ENCODE measurements at regions not wholly inside any gene's neighbourhood (a gene's known extent, or its start where the extent isn't known, plus 50 kb on each side); places are given as distances from the start of the nearest gene placed in this dataset.

DNA sequence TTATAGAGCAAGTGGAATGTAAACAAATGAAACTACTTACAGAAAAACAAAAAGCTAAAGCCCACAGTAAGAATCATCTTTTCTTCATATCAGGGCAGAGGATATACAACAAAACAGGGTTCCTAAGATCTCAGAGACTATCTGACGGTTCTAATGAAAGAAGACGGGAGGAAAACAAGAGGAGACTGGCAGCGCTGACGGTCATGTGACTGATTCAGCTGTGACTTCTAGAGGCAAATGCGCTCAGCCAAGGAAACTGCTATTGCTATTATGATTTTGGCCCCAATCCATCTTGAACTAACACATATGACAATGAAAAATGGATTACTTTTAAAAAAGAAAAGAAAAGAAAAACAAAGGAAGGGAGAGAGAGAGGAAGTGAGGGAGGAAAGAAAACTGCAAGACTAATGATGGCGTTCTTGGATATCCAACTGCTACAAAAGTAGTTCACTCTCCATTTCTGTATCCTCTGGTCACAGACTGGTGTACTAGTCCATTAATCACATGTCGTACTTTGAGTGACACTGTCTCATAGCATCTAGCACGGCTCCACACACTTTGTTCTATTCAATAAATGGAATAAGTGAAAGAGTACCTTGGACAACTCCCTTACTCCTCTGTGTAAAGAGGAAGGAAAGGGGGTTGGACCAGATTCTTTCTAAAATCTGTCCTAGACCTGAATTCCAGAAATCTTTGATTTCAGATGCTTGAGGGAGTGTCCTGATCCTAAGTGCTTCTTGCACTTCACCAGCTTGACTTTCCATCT is 119.3 kb downstream of the DAD1 start:
- no peak for TF ChIP-seq SIRT6 (IDR thresholded peaks at IDR 0.05; ENCODE audit: low read length)
- TF ChIP-seq FOSL1 (IDR thresholded peaks at IDR 0.05; ENCODE audit: insufficient read depth, low read depth, low read length) = no peak
- no peak for TF ChIP-seq KDM5A (IDR thresholded peaks at IDR 0.05; ENCODE audit: low read length)
- TF ChIP-seq, protein P1, sequence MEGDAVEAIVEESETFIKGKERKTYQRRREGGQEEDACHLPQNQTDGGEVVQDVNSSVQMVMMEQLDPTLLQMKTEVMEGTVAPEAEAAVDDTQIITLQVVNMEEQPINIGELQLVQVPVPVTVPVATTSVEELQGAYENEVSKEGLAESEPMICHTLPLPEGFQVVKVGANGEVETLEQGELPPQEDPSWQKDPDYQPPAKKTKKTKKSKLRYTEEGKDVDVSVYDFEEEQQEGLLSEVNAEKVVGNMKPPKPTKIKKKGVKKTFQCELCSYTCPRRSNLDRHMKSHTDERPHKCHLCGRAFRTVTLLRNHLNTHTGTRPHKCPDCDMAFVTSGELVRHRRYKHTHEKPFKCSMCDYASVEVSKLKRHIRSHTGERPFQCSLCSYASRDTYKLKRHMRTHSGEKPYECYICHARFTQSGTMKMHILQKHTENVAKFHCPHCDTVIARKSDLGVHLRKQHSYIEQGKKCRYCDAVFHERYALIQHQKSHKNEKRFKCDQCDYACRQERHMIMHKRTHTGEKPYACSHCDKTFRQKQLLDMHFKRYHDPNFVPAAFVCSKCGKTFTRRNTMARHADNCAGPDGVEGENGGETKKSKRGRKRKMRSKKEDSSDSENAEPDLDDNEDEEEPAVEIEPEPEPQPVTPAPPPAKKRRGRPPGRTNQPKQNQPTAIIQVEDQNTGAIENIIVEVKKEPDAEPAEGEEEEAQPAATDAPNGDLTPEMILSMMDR (IDR thresholded peaks at IDR 0.05; ENCODE audit: control extremely low read depth in 1 of 3, insufficient read depth in 1 of 3, low read depth in 1 of 3, low read length in 3 of 3) = no peak
- TF ChIP-seq POLR2A (IDR thresholded peaks at IDR 0.05; ENCODE audit: control extremely low read depth in 1 of 2, low read depth in 2 of 2, low read length in 2 of 2) = no peak
- TF ChIP-seq, protein P2, sequence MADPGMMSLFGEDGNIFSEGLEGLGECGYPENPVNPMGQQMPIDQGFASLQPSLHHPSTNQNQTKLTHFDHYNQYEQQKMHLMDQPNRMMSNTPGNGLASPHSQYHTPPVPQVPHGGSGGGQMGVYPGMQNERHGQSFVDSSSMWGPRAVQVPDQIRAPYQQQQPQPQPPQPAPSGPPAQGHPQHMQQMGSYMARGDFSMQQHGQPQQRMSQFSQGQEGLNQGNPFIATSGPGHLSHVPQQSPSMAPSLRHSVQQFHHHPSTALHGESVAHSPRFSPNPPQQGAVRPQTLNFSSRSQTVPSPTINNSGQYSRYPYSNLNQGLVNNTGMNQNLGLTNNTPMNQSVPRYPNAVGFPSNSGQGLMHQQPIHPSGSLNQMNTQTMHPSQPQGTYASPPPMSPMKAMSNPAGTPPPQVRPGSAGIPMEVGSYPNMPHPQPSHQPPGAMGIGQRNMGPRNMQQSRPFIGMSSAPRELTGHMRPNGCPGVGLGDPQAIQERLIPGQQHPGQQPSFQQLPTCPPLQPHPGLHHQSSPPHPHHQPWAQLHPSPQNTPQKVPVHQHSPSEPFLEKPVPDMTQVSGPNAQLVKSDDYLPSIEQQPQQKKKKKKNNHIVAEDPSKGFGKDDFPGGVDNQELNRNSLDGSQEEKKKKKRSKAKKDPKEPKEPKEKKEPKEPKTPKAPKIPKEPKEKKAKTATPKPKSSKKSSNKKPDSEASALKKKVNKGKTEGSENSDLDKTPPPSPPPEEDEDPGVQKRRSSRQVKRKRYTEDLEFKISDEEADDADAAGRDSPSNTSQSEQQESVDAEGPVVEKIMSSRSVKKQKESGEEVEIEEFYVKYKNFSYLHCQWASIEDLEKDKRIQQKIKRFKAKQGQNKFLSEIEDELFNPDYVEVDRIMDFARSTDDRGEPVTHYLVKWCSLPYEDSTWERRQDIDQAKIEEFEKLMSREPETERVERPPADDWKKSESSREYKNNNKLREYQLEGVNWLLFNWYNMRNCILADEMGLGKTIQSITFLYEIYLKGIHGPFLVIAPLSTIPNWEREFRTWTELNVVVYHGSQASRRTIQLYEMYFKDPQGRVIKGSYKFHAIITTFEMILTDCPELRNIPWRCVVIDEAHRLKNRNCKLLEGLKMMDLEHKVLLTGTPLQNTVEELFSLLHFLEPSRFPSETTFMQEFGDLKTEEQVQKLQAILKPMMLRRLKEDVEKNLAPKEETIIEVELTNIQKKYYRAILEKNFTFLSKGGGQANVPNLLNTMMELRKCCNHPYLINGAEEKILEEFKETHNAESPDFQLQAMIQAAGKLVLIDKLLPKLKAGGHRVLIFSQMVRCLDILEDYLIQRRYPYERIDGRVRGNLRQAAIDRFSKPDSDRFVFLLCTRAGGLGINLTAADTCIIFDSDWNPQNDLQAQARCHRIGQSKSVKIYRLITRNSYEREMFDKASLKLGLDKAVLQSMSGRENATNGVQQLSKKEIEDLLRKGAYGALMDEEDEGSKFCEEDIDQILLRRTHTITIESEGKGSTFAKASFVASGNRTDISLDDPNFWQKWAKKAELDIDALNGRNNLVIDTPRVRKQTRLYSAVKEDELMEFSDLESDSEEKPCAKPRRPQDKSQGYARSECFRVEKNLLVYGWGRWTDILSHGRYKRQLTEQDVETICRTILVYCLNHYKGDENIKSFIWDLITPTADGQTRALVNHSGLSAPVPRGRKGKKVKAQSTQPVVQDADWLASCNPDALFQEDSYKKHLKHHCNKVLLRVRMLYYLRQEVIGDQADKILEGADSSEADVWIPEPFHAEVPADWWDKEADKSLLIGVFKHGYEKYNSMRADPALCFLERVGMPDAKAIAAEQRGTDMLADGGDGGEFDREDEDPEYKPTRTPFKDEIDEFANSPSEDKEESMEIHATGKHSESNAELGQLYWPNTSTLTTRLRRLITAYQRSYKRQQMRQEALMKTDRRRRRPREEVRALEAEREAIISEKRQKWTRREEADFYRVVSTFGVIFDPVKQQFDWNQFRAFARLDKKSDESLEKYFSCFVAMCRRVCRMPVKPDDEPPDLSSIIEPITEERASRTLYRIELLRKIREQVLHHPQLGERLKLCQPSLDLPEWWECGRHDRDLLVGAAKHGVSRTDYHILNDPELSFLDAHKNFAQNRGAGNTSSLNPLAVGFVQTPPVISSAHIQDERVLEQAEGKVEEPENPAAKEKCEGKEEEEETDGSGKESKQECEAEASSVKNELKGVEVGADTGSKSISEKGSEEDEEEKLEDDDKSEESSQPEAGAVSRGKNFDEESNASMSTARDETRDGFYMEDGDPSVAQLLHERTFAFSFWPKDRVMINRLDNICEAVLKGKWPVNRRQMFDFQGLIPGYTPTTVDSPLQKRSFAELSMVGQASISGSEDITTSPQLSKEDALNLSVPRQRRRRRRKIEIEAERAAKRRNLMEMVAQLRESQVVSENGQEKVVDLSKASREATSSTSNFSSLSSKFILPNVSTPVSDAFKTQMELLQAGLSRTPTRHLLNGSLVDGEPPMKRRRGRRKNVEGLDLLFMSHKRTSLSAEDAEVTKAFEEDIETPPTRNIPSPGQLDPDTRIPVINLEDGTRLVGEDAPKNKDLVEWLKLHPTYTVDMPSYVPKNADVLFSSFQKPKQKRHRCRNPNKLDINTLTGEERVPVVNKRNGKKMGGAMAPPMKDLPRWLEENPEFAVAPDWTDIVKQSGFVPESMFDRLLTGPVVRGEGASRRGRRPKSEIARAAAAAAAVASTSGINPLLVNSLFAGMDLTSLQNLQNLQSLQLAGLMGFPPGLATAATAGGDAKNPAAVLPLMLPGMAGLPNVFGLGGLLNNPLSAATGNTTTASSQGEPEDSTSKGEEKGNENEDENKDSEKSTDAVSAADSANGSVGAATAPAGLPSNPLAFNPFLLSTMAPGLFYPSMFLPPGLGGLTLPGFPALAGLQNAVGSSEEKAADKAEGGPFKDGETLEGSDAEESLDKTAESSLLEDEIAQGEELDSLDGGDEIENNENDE (IDR thresholded peaks at IDR 0.05; ENCODE audit: insufficient replicate concordance, low read length) = no peak
- no peak for TF ChIP-seq KDM1A (IDR thresholded peaks at IDR 0.05; ENCODE audit: borderline replicate concordance, low read length)
- TF ChIP-seq EP300 (IDR thresholded peaks at IDR 0.05; ENCODE audit: borderline replicate concordance in 1 of 2, low read depth in 2 of 2, low read length in 2 of 2) = no peak
- no peak for TF ChIP-seq EGR1 (IDR thresholded peaks at IDR 0.05; ENCODE audit: borderline replicate concordance, low read depth, low read length)
- no peak for TF ChIP-seq CREB1 (IDR thresholded peaks at IDR 0.05)
